Astrocyte of the spinal cord (primary cell): ENCODE measurements at regions not wholly inside any gene's neighbourhood (a gene's known extent, or its start where the extent isn't known, plus 50 kb on each side); places are given as distances from the start of the nearest gene placed in this dataset.

Source experiments
- DNase-seq: peaks from one replicate; pipeline ENCODE4 v3.0.0; 2011; ENCODE audit warnings: low read depth, low spot score
- H3K4me3 ChIP-seq: 2 replicates; pipeline ENCODE4 v1.5.1; 2011; ENCODE audit warnings: low read depth, mild to moderate bottlenecking, low read length, moderate library complexity
- CTCF ChIP-seq: IDR thresholded peaks from 2 replicates; pipeline ENCODE4 v1.5.1; 2012; ENCODE audit warnings: low read depth, mild to moderate bottlenecking, low read length, inconsistent platforms
- in situ Hi-C: cut with HindIII; loops from 2 replicates; pipeline ENCODE4 v1.10.0; 2017; ENCODE audit warnings: low sequenced_read_pairs

DNA sequence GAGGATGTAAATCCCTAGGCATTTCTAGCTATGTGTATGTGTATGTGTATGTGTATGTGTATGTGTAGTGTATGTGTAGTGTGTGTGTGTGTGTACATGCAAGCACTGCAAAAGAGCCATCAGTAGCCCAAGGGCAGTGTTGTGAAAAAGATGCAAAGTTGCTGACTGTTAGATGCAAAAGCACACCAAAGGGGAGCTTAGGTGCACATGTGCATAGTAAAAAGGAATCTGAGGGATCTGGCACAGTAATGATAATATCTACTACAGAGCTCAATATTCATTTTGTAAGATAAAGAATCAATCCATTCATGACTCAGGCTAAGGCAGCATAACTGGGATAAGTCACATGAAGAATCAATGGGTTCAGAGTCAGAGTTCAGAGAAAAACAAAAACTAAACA, 80.2 kb downstream of the TMEM47 start:
- no peak for DNase-seq
- in situ Hi-C loops, result no loop called here
- TF ChIP-seq CTCF, result no peak
- no peak overlapping the region for H3K4me3 ChIP-seq

GRCh38 chrX:34565981-34566380, 91.1 kb downstream of the TMEM47 start:
- in situ Hi-C loops, result no loop called here
- TF ChIP-seq CTCF, result no peak

DNA sequence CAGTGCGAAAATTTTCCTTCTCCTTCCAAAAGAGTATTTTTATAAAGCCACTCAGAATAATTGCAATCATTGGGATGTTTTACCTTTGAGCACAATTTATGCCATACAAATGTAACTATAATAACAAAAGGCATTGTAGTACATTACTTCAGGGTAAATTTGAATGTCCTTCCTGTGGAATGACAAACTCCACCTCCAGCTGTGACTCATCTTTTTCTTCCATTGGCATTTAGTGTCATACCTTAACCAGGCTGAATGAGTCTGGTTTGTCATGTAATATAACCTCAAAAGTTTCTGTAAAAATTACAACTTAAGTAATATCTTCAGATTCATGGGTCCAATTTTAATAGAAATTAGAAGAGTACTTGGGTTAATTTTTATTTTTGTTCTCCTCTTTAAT, 93.3 kb downstream of the TMEM47 start:
- no peak overlapping the region for H3K4me3 ChIP-seq
- no peak for DNase-seq
- in situ Hi-C loops, result no loop called here
- TF ChIP-seq CTCF, result no peak

More at GRCh38 chrX:34565981-34566380, 91.1 kb downstream of the TMEM47 start:
- no peak overlapping the region for H3K4me3 ChIP-seq
- DNase-seq, result no peak

- no peak for TF ChIP-seq CTCF
- in situ Hi-C loops, result no loop called here
- DNase-seq, result no peak
- no peak overlapping the region for H3K4me3 ChIP-seq
These were observed 94.0 kb downstream of the TMEM47 start for GRCh38 chrX:34563061-34563460.

DNA sequence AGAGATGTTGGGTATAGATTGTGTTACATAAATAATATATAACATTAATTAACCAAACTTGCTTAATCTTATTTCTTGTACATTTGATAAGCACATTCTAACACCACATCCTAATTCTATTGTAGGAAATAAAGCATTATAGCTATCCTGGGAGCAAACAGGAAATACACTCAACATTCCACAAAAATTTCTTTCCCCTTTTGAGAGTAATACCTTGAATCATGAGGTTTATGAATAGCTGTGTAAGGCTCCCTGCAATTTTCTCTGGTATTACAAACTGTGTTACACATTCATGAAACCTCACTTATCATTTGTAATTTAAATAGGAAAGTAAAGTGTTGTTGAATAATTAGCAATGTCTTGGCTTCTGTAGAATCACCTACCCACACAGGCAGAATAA, 95.1 kb downstream of the TMEM47 start:
- DNase-seq, result no peak
- no peak overlapping the region for H3K4me3 ChIP-seq
- in situ Hi-C loops, result no loop called here
- no peak for TF ChIP-seq CTCF

GRCh38 chrX:34560180-34560579, 96.9 kb downstream of the TMEM47 start:
- H3K4me3 ChIP-seq, result no peak overlapping the region
- in situ Hi-C loops, result no loop called here
- no peak for DNase-seq
- no peak for TF ChIP-seq CTCF

- in situ Hi-C loops, result no loop called here
- DNase-seq, result peak; percentile 7
- no peak for TF ChIP-seq CTCF
- H3K4me3 ChIP-seq, result no peak overlapping the region
These were observed 97.8 kb downstream of the TMEM47 start for GRCh38 chrX:34559325-34559724.
